ENCODE measurements at regions not wholly inside any gene's neighbourhood (a gene's known extent, or its start where the extent isn't known, plus 50 kb on each side); places are given as distances from the start of the nearest gene placed in this dataset.

DNA sequence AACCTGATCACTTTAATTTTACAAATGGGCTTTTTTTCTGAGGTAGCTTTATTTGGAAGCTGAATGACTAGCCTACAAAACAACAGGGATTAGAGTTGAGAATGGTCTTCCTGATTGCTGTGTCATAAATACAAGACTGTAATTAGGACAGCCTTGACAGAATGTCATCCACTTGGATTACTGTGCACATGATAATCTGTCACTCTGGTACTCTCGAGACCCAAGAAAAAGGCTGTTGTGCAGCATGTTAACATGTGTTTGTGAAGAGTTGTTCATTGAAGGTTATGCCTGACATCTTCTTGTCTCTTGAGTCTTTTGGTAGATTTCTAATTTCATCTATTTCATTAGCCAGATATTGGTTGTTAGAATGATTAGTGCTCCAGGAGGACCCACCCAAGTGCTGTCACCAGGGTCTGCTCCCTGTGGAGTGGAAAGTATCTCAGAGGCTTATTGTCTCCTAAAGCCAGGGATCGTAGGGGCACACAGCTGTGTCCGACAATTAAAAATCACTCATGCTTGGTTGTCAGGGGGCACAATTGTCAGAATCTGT lies 212.2 kb upstream of the GPRIN3 start:
- TF ChIP-seq, protein P1, sequence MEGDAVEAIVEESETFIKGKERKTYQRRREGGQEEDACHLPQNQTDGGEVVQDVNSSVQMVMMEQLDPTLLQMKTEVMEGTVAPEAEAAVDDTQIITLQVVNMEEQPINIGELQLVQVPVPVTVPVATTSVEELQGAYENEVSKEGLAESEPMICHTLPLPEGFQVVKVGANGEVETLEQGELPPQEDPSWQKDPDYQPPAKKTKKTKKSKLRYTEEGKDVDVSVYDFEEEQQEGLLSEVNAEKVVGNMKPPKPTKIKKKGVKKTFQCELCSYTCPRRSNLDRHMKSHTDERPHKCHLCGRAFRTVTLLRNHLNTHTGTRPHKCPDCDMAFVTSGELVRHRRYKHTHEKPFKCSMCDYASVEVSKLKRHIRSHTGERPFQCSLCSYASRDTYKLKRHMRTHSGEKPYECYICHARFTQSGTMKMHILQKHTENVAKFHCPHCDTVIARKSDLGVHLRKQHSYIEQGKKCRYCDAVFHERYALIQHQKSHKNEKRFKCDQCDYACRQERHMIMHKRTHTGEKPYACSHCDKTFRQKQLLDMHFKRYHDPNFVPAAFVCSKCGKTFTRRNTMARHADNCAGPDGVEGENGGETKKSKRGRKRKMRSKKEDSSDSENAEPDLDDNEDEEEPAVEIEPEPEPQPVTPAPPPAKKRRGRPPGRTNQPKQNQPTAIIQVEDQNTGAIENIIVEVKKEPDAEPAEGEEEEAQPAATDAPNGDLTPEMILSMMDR (IDR thresholded peaks at IDR 0.05; ENCODE audit: insufficient read depth in 1 of 2, low read depth in 1 of 2, low read length in 1 of 2, severe bottlenecking in 1 of 2, unreplicated experiment in 1 of 2), result no peak
- Histone ChIP-seq H3K27me3 (replicated peaks; ENCODE audit: control insufficient read depth, insufficient read depth, low read length) (no peaks in the 10 kb centered on the region), H3K36me3 (ENCODE audit: control insufficient read depth, insufficient read depth, low read length) (no peaks in the 10 kb centered on the region), H3K4me1 (no peaks in the 10 kb centered on the region), H3K9me3 (no peaks in the 10 kb centered on the region), H3K4me3 (ENCODE audit: low read depth, low read length) (no peak overlapping the region)
- Mint-ChIP-seq H3K27me3 (ENCODE audit: insufficient read depth, unreplicated experiment) (peaks cover 12% of the 10 kb centered on the region), H3K27ac (ENCODE audit: unreplicated experiment) (no peak overlapping the region), H3K36me3 (ENCODE audit: insufficient read depth, unreplicated experiment) (no peaks in the 10 kb centered on the region), H3K4me3 (ENCODE audit: unreplicated experiment) (no peak overlapping the region), H3K9me3 (ENCODE audit: unreplicated experiment) (no peaks in the 10 kb centered on the region), H3K4me1 (ENCODE audit: low read depth, unreplicated experiment) (no peaks in the 10 kb centered on the region)
- BruUV-seq (replicated peaks), result no TSS peak
- POLR2A ChIA-PET, result no interaction called here
- DNase-seq, result no peak
- CTCF ChIA-PET, result no interaction called here
- intact Hi-C loops (cut with micrococcal nuclease; ENCODE audit: unreplicated experiment), result no loop called here

DNA sequence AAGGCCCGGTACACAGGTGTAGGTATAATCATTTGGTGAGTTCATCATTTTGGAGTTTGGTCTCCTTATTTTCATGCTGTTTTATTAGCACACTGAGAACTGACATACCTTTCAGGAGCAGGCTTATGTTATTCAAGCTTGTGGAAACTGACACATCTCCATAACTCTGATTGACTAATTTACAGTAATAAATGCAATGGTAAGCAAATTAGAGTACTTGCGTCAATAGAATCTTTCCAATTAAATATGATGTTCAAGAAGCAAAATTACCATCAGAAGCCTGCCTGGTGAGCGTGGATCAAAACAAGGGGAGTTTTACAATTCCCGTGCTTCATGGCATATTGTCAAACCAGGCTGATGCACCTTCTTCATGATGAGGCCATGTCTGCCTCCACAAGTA lies 210.7 kb upstream of the GPRIN3 start:
- H3K4me3 ChIP-seq (ENCODE audit: low read depth, low read length), result no peak overlapping the region
- H3K9me3 Mint-ChIP-seq (ENCODE audit: unreplicated experiment), result no peaks in the 10 kb centered on the region
- no peaks in the 10 kb centered on the region for H3K36me3 Mint-ChIP-seq (ENCODE audit: insufficient read depth, unreplicated experiment)
- no peak overlapping the region for H3K4me3 Mint-ChIP-seq (ENCODE audit: unreplicated experiment)
- ChIA-PET CTCF (no interaction called here), POLR2A (no interaction called here)
- BruUV-seq (replicated peaks), result no TSS peak
- H3K27me3 ChIP-seq (replicated peaks; ENCODE audit: control insufficient read depth, insufficient read depth, low read length), result no peaks in the 10 kb centered on the region
- no peaks in the 10 kb centered on the region for H3K36me3 ChIP-seq (ENCODE audit: control insufficient read depth, insufficient read depth, low read length)
- no peaks in the 10 kb centered on the region for H3K9me3 ChIP-seq
- no peak overlapping the region for H3K27ac Mint-ChIP-seq (ENCODE audit: unreplicated experiment)
- TF ChIP-seq, protein P1 (IDR thresholded peaks at IDR 0.05; ENCODE audit: insufficient read depth in 1 of 2, low read depth in 1 of 2, low read length in 1 of 2, severe bottlenecking in 1 of 2, unreplicated experiment in 1 of 2), result no peak
- no peaks in the 10 kb centered on the region for H3K4me1 Mint-ChIP-seq (ENCODE audit: low read depth, unreplicated experiment)
- no peaks in the 10 kb centered on the region for H3K4me1 ChIP-seq
- DNase-seq, result no peak
- peaks cover 14% of the 10 kb centered on the region for H3K27me3 Mint-ChIP-seq (ENCODE audit: insufficient read depth, unreplicated experiment)
- intact Hi-C loops (cut with micrococcal nuclease; ENCODE audit: unreplicated experiment), result no loop called here

GRCh38 chr4:89514811-89515210 lies 207.2 kb upstream of the GPRIN3 start:
- Mint-ChIP-seq H3K9me3 (ENCODE audit: unreplicated experiment) (no peaks in the 10 kb centered on the region), H3K4me3 (ENCODE audit: unreplicated experiment) (no peak overlapping the region), H3K4me1 (ENCODE audit: low read depth, unreplicated experiment) (no peaks in the 10 kb centered on the region), H3K27me3 (ENCODE audit: insufficient read depth, unreplicated experiment) (peaks cover 8% of the 10 kb centered on the region), H3K36me3 (ENCODE audit: insufficient read depth, unreplicated experiment) (no peaks in the 10 kb centered on the region), H3K27ac (ENCODE audit: unreplicated experiment) (no peak overlapping the region)
- Histone ChIP-seq H3K27me3 (replicated peaks; ENCODE audit: control insufficient read depth, insufficient read depth, low read length) (no peaks in the 10 kb centered on the region), H3K9me3 (no peaks in the 10 kb centered on the region), H3K36me3 (ENCODE audit: control insufficient read depth, insufficient read depth, low read length) (no peaks in the 10 kb centered on the region), H3K4me1 (no peaks in the 10 kb centered on the region), H3K4me3 (ENCODE audit: low read depth, low read length) (no peak overlapping the region)
- intact Hi-C loops (cut with micrococcal nuclease; ENCODE audit: unreplicated experiment), result no loop called here
- ChIA-PET CTCF (interaction anchor here (0.7 kb wide), 1 partner anchor 29 kb away, joined by 3 read pairs; no protein-coding TSS in a partner anchor), POLR2A (no interaction called here)
- TF ChIP-seq, protein P1 (IDR thresholded peaks at IDR 0.05; ENCODE audit: insufficient read depth in 1 of 2, low read depth in 1 of 2, low read length in 1 of 2, severe bottlenecking in 1 of 2, unreplicated experiment in 1 of 2), result no peak
- no TSS peak for BruUV-seq (replicated peaks)
- DNase-seq, result no peak
